ENCODE measurements at regions not wholly inside any gene's neighbourhood (a gene's known extent, or its start where the extent isn't known, plus 50 kb on each side); places are given as distances from the start of the nearest gene placed in this dataset.

GRCh38 chr21:35565204-35565611 is 495.1 kb downstream of the SETD4 start:
- DNase-seq (peak; percentile 12 to 44), ATAC-seq (peak in 7 of 8 donors; percentile 45 to 83 (median 73))
- peak overlapping the region in 4 of 10 donors; percentile 28 to 88 (median 58) for H3K27ac ChIP-seq
- no peaks in the 10 kb centered on the region for H3K36me3 ChIP-seq
- H3K9me3 ChIP-seq, result peaks cover 0 to 9% (median 0%) of the 10 kb centered on the region in 11 donors
- intact Hi-C loops (cut with DNase I), result no loop called here
- TF ChIP-seq, protein P1, sequence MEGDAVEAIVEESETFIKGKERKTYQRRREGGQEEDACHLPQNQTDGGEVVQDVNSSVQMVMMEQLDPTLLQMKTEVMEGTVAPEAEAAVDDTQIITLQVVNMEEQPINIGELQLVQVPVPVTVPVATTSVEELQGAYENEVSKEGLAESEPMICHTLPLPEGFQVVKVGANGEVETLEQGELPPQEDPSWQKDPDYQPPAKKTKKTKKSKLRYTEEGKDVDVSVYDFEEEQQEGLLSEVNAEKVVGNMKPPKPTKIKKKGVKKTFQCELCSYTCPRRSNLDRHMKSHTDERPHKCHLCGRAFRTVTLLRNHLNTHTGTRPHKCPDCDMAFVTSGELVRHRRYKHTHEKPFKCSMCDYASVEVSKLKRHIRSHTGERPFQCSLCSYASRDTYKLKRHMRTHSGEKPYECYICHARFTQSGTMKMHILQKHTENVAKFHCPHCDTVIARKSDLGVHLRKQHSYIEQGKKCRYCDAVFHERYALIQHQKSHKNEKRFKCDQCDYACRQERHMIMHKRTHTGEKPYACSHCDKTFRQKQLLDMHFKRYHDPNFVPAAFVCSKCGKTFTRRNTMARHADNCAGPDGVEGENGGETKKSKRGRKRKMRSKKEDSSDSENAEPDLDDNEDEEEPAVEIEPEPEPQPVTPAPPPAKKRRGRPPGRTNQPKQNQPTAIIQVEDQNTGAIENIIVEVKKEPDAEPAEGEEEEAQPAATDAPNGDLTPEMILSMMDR (IDR thresholded peaks at IDR 0.05), result no peak
- H3K27me3 ChIP-seq, result peaks cover 0 to 3% (median 0%) of the 10 kb centered on the region in 7 donors
- peaks cover 0 to 44% (median 0%) of the 10 kb centered on the region in 9 donors for H3K4me1 ChIP-seq
- WGBS, 2 donors, result 39 to 48% methylated on average over 5 of the region's 5 CpGs
- H3K4me3 ChIP-seq, result no peak overlapping the region

- peak overlapping the region in 6 of 10 donors; percentile 28 to 88 (median 40) for H3K27ac ChIP-seq
Observed at GRCh38 chr21:35563885-35564451, 496.4 kb downstream of the SETD4 start.

DNA sequence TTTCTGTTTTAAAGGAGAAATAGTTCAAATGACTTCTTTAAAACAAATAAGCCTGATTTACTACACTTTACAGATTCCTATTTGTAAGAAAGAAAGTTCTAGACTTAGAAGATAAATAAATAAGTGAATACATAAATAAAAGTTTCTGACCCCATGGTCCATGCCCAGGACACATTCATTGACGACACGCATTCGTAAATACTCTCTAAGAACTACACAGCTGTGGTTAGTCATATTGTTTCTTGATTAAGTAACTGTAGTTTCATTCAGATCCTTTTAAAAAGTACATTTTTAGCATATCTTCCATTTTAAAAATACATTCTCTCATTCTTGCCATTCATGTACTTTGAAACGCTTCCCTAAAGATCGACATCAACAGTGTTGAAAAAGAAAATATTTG is 497.4 kb downstream of the SETD4 start:
- 86 to 88% methylated on average over 5 of the region's 5 CpGs for WGBS, 2 donors
- no peak for ATAC-seq
- DNase-seq, result no peak
- TF ChIP-seq, protein P1 (IDR thresholded peaks at IDR 0.05), result no peak
- Histone ChIP-seq H3K4me1 (peaks cover 0 to 58% (median 0%) of the 10 kb centered on the region in 9 donors), H3K27me3 (peaks cover 0 to 8% (median 0%) of the 10 kb centered on the region in 7 donors), H3K4me3 (no peak overlapping the region), H3K36me3 (no peaks in the 10 kb centered on the region), H3K9me3 (peaks cover 0 to 9% (median 0%) of the 10 kb centered on the region in 11 donors), H3K27ac (peak overlapping the region in 1 of 10 donors; percentile 88)
- intact Hi-C loops (cut with DNase I), result no loop called here

More at GRCh38 chr21:35563885-35564451, 496.4 kb downstream of the SETD4 start:
- H3K9me3 ChIP-seq, result peaks cover 0 to 9% (median 0%) of the 10 kb centered on the region in 11 donors
- 40 to 42% methylated on average over 10 of the region's 10 CpGs for WGBS, 2 donors
- peak; percentile 76 to 89 (median 81) for ATAC-seq
- peaks cover 0 to 8% (median 0%) of the 10 kb centered on the region in 7 donors for H3K27me3 ChIP-seq
- peak; percentile 49 to 83 for DNase-seq
- TF ChIP-seq, protein P1 (IDR thresholded peaks at IDR 0.05), result no peak
- peak overlapping the region in 1 of 10 donors; percentile 26 for H3K4me3 ChIP-seq
- intact Hi-C loops (cut with DNase I), result no loop called here
- peaks cover 0 to 54% (median 0%) of the 10 kb centered on the region in 9 donors for H3K4me1 ChIP-seq
- no peaks in the 10 kb centered on the region for H3K36me3 ChIP-seq

GRCh38 chr21:35561116-35561515 is 499.2 kb downstream of the SETD4 start:
- Histone ChIP-seq H3K27ac (no peak overlapping the region), H3K4me3 (no peak overlapping the region), H3K9me3 (no peaks in the 10 kb centered on the region), H3K36me3 (no peaks in the 10 kb centered on the region), H3K4me1 (peaks cover 0 to 57% (median 0%) of the 10 kb centered on the region in 9 donors), H3K27me3 (peaks cover 0 to 9% (median under 1%) of the 10 kb centered on the region in 7 donors)
- ATAC-seq (no peak), DNase-seq (no peak)
- WGBS, 2 donors, result 78 to 83% methylated on average over 4 of the region's 4 CpGs
- TF ChIP-seq, protein P1 (IDR thresholded peaks at IDR 0.05), result no peak
- intact Hi-C loops (cut with DNase I), result no loop called here

Measured in heart right ventricle (tissue), 16 donors.